ENCODE measurements at regions not wholly inside any gene's neighbourhood (a gene's known extent, or its start where the extent isn't known, plus 50 kb on each side); places are given as distances from the start of the nearest gene placed in this dataset.
"Not testable (repeated sequence)": the region's sequence is repeated elsewhere in the genome, so short reads cannot be mapped to it uniquely, and the experiment has no call there.

DNA sequence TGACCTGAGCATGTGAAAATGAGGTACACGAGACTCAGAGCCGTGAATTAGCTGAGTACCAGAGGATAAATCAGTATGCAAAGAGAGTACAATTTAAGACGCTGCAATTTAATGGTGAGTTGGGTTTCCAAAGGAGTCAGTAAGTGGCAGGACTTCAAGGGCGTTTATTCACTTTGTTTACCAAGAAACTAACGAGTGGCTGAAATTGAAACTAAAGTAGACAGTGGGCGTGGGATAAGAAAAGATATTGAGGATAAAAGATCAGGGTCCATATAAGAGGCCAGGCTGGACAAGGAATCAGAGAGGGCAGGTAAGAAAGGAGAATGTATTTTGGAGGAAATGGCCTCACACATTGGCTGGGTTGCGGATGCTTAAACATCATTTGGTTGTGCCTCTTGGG, 346.9 kb upstream of the SPATA31A3 start:
- CTCF ChIA-PET; H3K27me3 ChIP-seq (ENCODE audit: control insufficient read depth, insufficient read depth, low read length); H3K9me3 ChIP-seq (ENCODE audit: control insufficient read depth, insufficient read depth, low read length); H3K27ac ChIP-seq (ENCODE audit: low read depth, low read length); H3K4me3 ChIP-seq (ENCODE audit: low read depth, low read length); POLR2A ChIA-PET; DNase-seq (ENCODE audit: low read depth, low spot score): not testable (repeated sequence)

DNA sequence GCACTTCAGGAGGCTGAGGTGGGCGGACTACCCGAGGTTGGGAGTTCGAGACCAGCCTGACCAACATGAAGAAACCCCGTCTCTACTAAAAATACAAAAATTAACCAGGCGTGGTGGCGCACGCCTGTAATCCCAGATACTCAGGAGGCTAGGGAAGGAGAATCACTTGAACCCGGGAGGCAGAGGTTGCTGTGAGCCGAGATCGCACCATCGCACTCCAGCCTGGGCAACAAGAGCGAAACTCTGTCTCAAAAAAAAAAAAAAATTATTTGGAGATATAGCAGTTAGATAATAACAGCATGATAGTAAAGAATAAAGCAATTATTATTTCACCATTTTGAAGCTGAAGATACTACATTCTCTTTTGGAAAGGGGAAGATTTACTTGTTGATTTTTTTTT, 345.9 kb upstream of the SPATA31A3 start:
- H3K27ac ChIP-seq (ENCODE audit: low read depth, low read length); DNase-seq (ENCODE audit: low read depth, low spot score); H3K9me3 ChIP-seq (ENCODE audit: control insufficient read depth, insufficient read depth, low read length); H3K27me3 ChIP-seq (ENCODE audit: control insufficient read depth, insufficient read depth, low read length); H3K4me3 ChIP-seq (ENCODE audit: low read depth, low read length); POLR2A ChIA-PET; CTCF ChIA-PET: not testable (repeated sequence)

GRCh38 chr9:67334727-67335572, 342.6 kb upstream of the SPATA31A3 start:
- H3K4me3 ChIP-seq (ENCODE audit: low read depth, low read length); DNase-seq (ENCODE audit: low read depth, low spot score); POLR2A ChIA-PET; H3K27ac ChIP-seq (ENCODE audit: low read depth, low read length); H3K27me3 ChIP-seq (ENCODE audit: control insufficient read depth, insufficient read depth, low read length); H3K9me3 ChIP-seq (ENCODE audit: control insufficient read depth, insufficient read depth, low read length); CTCF ChIA-PET: not testable (repeated sequence)

- H3K9me3 ChIP-seq (ENCODE audit: control insufficient read depth, insufficient read depth, low read length); CTCF ChIA-PET; H3K27me3 ChIP-seq (ENCODE audit: control insufficient read depth, insufficient read depth, low read length); H3K4me3 ChIP-seq (ENCODE audit: low read depth, low read length); DNase-seq (ENCODE audit: low read depth, low spot score); POLR2A ChIA-PET; H3K27ac ChIP-seq (ENCODE audit: low read depth, low read length): not testable (repeated sequence)
Measured at GRCh38 chr9:67331634-67332033, 339.3 kb upstream of the SPATA31A3 start.

- H3K4me3 ChIP-seq (ENCODE audit: low read depth, low read length); POLR2A ChIA-PET; CTCF ChIA-PET; H3K9me3 ChIP-seq (ENCODE audit: control insufficient read depth, insufficient read depth, low read length); H3K27ac ChIP-seq (ENCODE audit: low read depth, low read length); DNase-seq (ENCODE audit: low read depth, low spot score); H3K27me3 ChIP-seq (ENCODE audit: control insufficient read depth, insufficient read depth, low read length): not testable (repeated sequence)
Measured at GRCh38 chr9:67313409-67313808, 321.1 kb upstream of the SPATA31A3 start.

DNA sequence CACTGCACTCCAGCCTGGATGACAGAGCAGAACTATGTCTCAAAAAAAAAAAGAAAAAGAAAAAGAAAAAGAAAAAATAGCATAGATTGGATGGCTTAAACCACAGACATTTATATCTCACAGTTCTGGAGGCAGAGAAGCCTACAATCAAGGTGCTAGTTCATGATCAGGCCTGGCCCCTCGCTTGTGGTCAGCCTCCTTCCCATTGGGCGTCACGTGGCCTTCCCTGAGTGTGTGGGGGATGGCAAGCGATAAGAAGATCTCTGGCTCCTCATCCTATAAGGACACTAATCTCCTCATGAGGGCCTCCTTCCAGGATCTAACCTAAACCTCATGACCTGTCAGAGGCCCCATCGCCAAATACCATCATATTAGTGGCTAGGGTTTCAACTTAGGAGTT, 320.2 kb upstream of the SPATA31A3 start:
- CTCF ChIA-PET; POLR2A ChIA-PET; H3K27me3 ChIP-seq (ENCODE audit: control insufficient read depth, insufficient read depth, low read length); DNase-seq (ENCODE audit: low read depth, low spot score); H3K9me3 ChIP-seq (ENCODE audit: control insufficient read depth, insufficient read depth, low read length); H3K4me3 ChIP-seq (ENCODE audit: low read depth, low read length); H3K27ac ChIP-seq (ENCODE audit: low read depth, low read length): not testable (repeated sequence)

GRCh38 chr9:67307109-67307508, 314.8 kb upstream of the SPATA31A3 start:
- CTCF ChIA-PET; H3K27me3 ChIP-seq (ENCODE audit: control insufficient read depth, insufficient read depth, low read length); H3K4me3 ChIP-seq (ENCODE audit: low read depth, low read length); H3K9me3 ChIP-seq (ENCODE audit: control insufficient read depth, insufficient read depth, low read length); POLR2A ChIA-PET; H3K27ac ChIP-seq (ENCODE audit: low read depth, low read length); DNase-seq (ENCODE audit: low read depth, low spot score): not testable (repeated sequence)

DNA sequence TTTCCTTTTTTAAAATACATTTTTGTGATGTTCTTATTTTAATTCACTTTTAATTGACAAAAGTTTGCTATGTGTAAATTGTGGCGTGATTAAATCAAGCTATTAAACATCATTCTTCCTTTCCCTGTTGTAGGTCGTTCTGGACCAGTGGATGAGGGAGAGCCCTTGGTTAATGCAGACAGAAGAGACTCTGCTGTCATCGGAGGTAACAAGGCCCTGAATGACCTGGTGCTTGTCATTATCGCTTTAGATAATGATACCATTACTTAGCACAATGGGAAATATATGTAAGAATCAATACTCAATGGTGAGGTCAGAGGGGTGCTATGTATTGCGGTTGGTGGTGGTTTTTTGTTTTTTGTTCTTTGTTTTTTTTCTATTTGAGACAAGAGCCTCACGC, 296.4 kb upstream of the SPATA31A3 start:
- H3K9me3 ChIP-seq (ENCODE audit: control insufficient read depth, insufficient read depth, low read length); H3K27me3 ChIP-seq (ENCODE audit: control insufficient read depth, insufficient read depth, low read length); POLR2A ChIA-PET; DNase-seq (ENCODE audit: low read depth, low spot score); H3K27ac ChIP-seq (ENCODE audit: low read depth, low read length); H3K4me3 ChIP-seq (ENCODE audit: low read depth, low read length); CTCF ChIA-PET: not testable (repeated sequence)

GRCh38 chr9:67288117-67288735, 295.9 kb upstream of the SPATA31A3 start:
- H3K27me3 ChIP-seq (ENCODE audit: control insufficient read depth, insufficient read depth, low read length); POLR2A ChIA-PET; H3K4me3 ChIP-seq (ENCODE audit: low read depth, low read length); H3K9me3 ChIP-seq (ENCODE audit: control insufficient read depth, insufficient read depth, low read length); DNase-seq (ENCODE audit: low read depth, low spot score); CTCF ChIA-PET; H3K27ac ChIP-seq (ENCODE audit: low read depth, low read length): not testable (repeated sequence)

DNA sequence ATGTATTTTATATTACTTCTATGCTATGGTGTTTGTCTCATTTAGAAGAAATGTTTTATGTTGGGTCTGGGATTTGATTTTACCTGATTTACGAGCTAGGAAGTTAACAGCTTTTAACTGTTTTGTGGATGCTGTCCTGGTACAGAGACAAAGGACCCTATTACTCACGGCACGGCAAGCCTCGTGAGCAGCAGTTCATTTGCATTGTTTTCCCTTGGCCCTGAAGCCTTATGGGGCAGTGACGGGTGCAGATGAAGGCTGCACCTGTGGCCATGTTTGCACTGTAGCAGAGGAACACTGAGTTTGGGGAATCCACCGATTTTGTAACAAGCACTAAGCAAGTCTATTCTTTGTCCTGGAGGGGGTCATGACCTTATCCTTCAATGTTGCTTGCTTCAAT, 291.9 kb upstream of the SPATA31A3 start:
- H3K27me3 ChIP-seq (ENCODE audit: control insufficient read depth, insufficient read depth, low read length); CTCF ChIA-PET; H3K27ac ChIP-seq (ENCODE audit: low read depth, low read length); H3K9me3 ChIP-seq (ENCODE audit: control insufficient read depth, insufficient read depth, low read length); DNase-seq (ENCODE audit: low read depth, low spot score); H3K4me3 ChIP-seq (ENCODE audit: low read depth, low read length); POLR2A ChIA-PET: not testable (repeated sequence)

DNA sequence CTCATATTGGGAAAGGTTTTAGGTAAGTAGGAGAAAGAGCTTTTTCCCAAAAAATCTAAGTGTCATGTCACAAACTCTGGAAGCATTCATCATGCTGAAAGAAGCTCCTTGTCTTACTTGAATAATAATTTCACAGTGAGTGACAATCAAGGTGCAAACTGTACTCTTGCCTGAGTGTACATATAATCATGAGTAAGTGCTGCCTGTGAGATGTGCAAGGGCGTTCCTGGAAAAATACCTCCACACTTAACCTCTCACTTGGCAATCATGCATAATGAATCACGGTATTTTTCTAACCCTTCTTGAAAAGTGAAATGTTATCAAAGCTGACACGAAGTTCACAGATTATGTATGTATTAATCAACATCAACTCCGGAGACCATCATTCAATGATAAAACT, 289.2 kb upstream of the SPATA31A3 start:
- H3K9me3 ChIP-seq (ENCODE audit: control insufficient read depth, insufficient read depth, low read length); POLR2A ChIA-PET; CTCF ChIA-PET; H3K27ac ChIP-seq (ENCODE audit: low read depth, low read length); H3K27me3 ChIP-seq (ENCODE audit: control insufficient read depth, insufficient read depth, low read length); DNase-seq (ENCODE audit: low read depth, low spot score); H3K4me3 ChIP-seq (ENCODE audit: low read depth, low read length): not testable (repeated sequence)

DNA sequence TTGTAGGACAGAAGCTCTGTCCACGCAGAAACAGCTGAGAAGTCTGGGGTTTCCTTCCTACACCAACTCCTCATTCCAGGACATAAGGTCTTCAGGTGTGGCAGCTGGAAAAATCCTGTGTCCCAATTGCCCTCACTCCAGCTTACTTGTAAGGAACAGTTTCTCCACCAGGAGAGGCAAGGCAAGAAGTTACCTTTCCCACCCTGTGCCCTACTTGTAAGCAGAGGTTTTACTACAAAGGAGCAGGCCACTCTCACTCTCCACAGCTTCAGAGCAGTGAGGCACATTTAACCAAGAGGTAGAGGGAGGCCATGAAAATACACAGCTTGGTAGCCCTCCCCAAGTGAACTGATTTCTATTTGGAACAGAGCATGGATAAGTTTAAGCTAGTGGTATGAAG, 277.3 kb upstream of the SPATA31A3 start:
- POLR2A ChIA-PET; DNase-seq (ENCODE audit: low read depth, low spot score); H3K4me3 ChIP-seq (ENCODE audit: low read depth, low read length); CTCF ChIA-PET; H3K9me3 ChIP-seq (ENCODE audit: control insufficient read depth, insufficient read depth, low read length); H3K27me3 ChIP-seq (ENCODE audit: control insufficient read depth, insufficient read depth, low read length); H3K27ac ChIP-seq (ENCODE audit: low read depth, low read length): not testable (repeated sequence)
